Upper lobe of right lung (tissue), 1 donor: ENCODE measurements at regions not wholly inside any gene's neighbourhood (a gene's known extent, or its start where the extent isn't known, plus 50 kb on each side); places are given as distances from the start of the nearest gene placed in this dataset.
"Not testable (repeated sequence)": the region's sequence is repeated elsewhere in the genome, so short reads cannot be mapped to it uniquely, and the experiment has no call there.

ENCODE experiments used
- ATAC-seq: fragments of 200-7000 bp; cut with Tn5 transposase; one replicate; pipeline ENCODE4 v1.9.1; 2020; ENCODE audit warnings: mild to moderate bottlenecking, moderate library complexity
- DNase-seq: peaks from one replicate; pipeline ENCODE4 v3.0.0-alpha.2; 2020
- H3K27ac ChIP-seq: fragments of 200-600 bp; one replicate; pipeline ENCODE4 v1.8.0; 2022
- H3K27me3 ChIP-seq: fragments of 200-600 bp; one replicate; pipeline ENCODE4 v1.8.0; 2022; ENCODE audit warnings: mild to moderate bottlenecking
- H3K36me3 ChIP-seq: fragments of 200-600 bp; one replicate; pipeline ENCODE4 v1.8.0; 2022
- H3K4me1 ChIP-seq: fragments of 200-600 bp; one replicate; pipeline ENCODE4 v1.8.0; 2022
- H3K4me3 ChIP-seq: fragments of 200-600 bp; one replicate; pipeline ENCODE4 v1.8.0; 2022; ENCODE audit warnings: mild to moderate bottlenecking
- H3K9me3 ChIP-seq: fragments of 200-600 bp; one replicate; pipeline ENCODE4 v1.8.0; 2022
- CTCF ChIP-seq: fragments of 200-600 bp; IDR thresholded peaks from one replicate; pipeline ENCODE4 v1.8.0; 2022; ENCODE audit warnings: antibody characterized with exemption
- intact Hi-C: fragments of 100-400 bp; cut with DNase I; formaldehyde crosslinking; loops from one replicate; pipeline ENCODE4 v1.11.0; 2022
- donor health status: DM: no; HTN: yes; CAD: no; lungs with severe emphysema.

GRCh38 chr1:220475608-220476007 lies 52.3 kb upstream of the MARK1 start:
- H3K4me1 ChIP-seq, H3K36me3 ChIP-seq, intact Hi-C loops, H3K27ac ChIP-seq, H3K9me3 ChIP-seq, H3K4me3 ChIP-seq, DNase-seq, ATAC-seq, H3K27me3 ChIP-seq: not testable (repeated sequence)

GRCh38 chr1:220475141-220475540 lies 52.8 kb upstream of the MARK1 start:
- intact Hi-C loops, H3K36me3 ChIP-seq, H3K9me3 ChIP-seq, H3K4me1 ChIP-seq, ATAC-seq, H3K27me3 ChIP-seq, DNase-seq, H3K4me3 ChIP-seq, H3K27ac ChIP-seq: not testable (repeated sequence)

GRCh38 chr1:220473440-220473839 lies 54.5 kb upstream of the MARK1 start:
- intact Hi-C loops = no loop called here

GRCh38 chr1:220462752-220463151 lies 65.2 kb upstream of the MARK1 start:
- DNase-seq = no peak
- no peak for ATAC-seq
- H3K27ac ChIP-seq = no peak overlapping the region
- H3K9me3 ChIP-seq = no peaks in the 10 kb centered on the region
- intact Hi-C loops = no loop called here
- peaks cover 4% of the 10 kb centered on the region for H3K4me1 ChIP-seq
- no peak overlapping the region for H3K4me3 ChIP-seq
- H3K36me3 ChIP-seq = no peaks in the 10 kb centered on the region
- H3K27me3 ChIP-seq = no peaks in the 10 kb centered on the region
- TF ChIP-seq CTCF = no peak

More at GRCh38 chr1:220473440-220473839, 54.5 kb upstream of the MARK1 start:
- Histone ChIP-seq H3K36me3 (no peaks in the 10 kb centered on the region), H3K27me3 (no peaks in the 10 kb centered on the region), H3K9me3 (no peaks in the 10 kb centered on the region), H3K4me1 (no peaks in the 10 kb centered on the region), H3K27ac (no peak overlapping the region), H3K4me3 (no peak overlapping the region)
- ATAC-seq = no peak
- no peak for DNase-seq
- TF ChIP-seq CTCF = no peak

- no peaks in the 10 kb centered on the region for H3K27me3 ChIP-seq
- no peaks in the 10 kb centered on the region for H3K9me3 ChIP-seq
- DNase-seq = no peak
- intact Hi-C loops = no loop called here
- H3K4me1 ChIP-seq = peaks cover 4% of the 10 kb centered on the region
- no peak overlapping the region for H3K4me3 ChIP-seq
- no peaks in the 10 kb centered on the region for H3K36me3 ChIP-seq
- H3K27ac ChIP-seq = no peak overlapping the region
- TF ChIP-seq CTCF = no peak
- ATAC-seq = no peak
These were observed 69.0 kb upstream of the MARK1 start for GRCh38 chr1:220458936-220459335.

- H3K4me3 ChIP-seq = no peak overlapping the region
- intact Hi-C loops = no loop called here
- no peak overlapping the region for H3K27ac ChIP-seq
- no peaks in the 10 kb centered on the region for H3K27me3 ChIP-seq
- DNase-seq = no peak
- no peaks in the 10 kb centered on the region for H3K9me3 ChIP-seq
- H3K36me3 ChIP-seq = no peaks in the 10 kb centered on the region
- no peak for TF ChIP-seq CTCF
- ATAC-seq = no peak
- H3K4me1 ChIP-seq = peaks cover 4% of the 10 kb centered on the region
These were observed 69.9 kb upstream of the MARK1 start for GRCh38 chr1:220457957-220458609.

GRCh38 chr1:220455559-220455958 lies 72.4 kb upstream of the MARK1 start:
- Histone ChIP-seq H3K9me3 (no peaks in the 10 kb centered on the region), H3K36me3 (no peaks in the 10 kb centered on the region), H3K4me1 (peaks cover 4% of the 10 kb centered on the region), H3K4me3 (no peak overlapping the region), H3K27me3 (no peaks in the 10 kb centered on the region), H3K27ac (no peak overlapping the region)
- intact Hi-C loops = no loop called here
- ATAC-seq (no peak), DNase-seq (no peak)
- TF ChIP-seq CTCF = no peak
